ENCODE measurements at regions not wholly inside any gene's neighbourhood (a gene's known extent, or its start where the extent isn't known, plus 50 kb on each side); places are given as distances from the start of the nearest gene placed in this dataset.

DNA sequence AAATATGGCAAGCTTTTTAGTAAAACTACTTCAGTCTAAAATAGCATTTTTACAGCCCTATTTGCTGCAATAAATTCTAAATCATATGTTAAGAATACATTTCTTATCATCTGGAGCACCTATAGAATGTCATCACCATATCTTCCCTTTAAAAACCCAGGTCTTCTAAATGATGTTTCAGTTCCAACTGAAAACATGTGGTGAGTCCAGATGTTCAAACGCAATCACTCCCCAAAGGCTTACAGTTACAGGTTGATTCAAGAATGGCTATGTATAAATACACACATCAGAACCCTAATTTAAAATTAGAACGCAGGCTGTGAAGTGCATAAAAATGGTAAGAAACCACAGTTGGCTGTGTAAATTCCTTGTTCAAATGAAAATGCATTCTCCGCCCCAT lies 796.3 kb downstream of the MAT2B start:
- no peaks in the 10 kb centered on the region for H3K27me3 ChIP-seq
- no peak for DNase-seq
- no peak overlapping the region for H3K4me3 ChIP-seq
- WGBS, 2 donors (ENCODE audit: low coverage in 1 of 2), result 84 to 92% methylated on average over 3 of the region's 3 CpGs
- no peaks in the 10 kb centered on the region for H3K4me1 ChIP-seq
- in situ Hi-C loops (cut with MboI; ENCODE audit: low pct_ligation_motif_present in 1 of 4, low pct_unique_long_range_greater_than_20kb in 1 of 4, low sequenced_read_pairs in 3 of 4) (no loop called here), intact Hi-C loops (cut with DNase I; ENCODE audit: low total_unique reads) (no loop called here)
- H3K27ac ChIP-seq, result no peak overlapping the region
- H3K36me3 ChIP-seq, result no peaks in the 10 kb centered on the region
- TF ChIP-seq, protein P1, sequence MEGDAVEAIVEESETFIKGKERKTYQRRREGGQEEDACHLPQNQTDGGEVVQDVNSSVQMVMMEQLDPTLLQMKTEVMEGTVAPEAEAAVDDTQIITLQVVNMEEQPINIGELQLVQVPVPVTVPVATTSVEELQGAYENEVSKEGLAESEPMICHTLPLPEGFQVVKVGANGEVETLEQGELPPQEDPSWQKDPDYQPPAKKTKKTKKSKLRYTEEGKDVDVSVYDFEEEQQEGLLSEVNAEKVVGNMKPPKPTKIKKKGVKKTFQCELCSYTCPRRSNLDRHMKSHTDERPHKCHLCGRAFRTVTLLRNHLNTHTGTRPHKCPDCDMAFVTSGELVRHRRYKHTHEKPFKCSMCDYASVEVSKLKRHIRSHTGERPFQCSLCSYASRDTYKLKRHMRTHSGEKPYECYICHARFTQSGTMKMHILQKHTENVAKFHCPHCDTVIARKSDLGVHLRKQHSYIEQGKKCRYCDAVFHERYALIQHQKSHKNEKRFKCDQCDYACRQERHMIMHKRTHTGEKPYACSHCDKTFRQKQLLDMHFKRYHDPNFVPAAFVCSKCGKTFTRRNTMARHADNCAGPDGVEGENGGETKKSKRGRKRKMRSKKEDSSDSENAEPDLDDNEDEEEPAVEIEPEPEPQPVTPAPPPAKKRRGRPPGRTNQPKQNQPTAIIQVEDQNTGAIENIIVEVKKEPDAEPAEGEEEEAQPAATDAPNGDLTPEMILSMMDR (IDR thresholded peaks at IDR 0.05), result no peak
- H3K9me3 ChIP-seq, result no peaks in the 10 kb centered on the region

DNA sequence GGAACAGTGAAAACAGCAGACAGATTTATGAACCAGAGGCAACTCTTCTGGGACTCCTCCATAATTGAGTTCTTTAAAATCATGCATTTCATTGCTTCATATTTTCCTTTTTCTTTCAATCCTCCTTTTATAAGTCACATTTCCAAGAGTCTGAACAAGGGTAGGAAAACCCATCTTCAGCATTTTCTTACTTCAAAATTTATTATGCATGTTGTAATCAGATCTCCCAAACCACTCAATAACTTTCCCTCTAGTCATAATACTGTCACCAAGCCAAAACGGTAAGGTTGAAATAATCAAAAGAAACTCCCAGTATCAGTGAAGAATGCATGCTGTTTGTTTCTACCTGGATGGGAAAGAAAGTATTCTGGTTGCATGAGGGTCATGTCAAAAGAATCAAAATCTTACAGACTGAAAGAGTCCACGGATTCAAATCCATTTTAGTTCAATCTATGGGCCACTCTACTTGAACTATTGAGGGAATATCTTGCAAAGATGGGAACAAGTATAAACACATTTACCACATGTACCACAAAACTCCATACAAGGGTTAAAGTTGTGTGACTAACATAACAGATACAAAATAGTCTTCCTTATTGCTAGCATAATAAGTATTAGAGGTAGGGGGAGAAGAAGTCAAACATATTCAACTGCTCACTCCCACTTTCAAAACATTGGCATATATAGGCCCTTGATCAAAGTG lies 797.3 kb downstream of the MAT2B start:
- no peak for DNase-seq
- in situ Hi-C loops (cut with MboI; ENCODE audit: low pct_ligation_motif_present in 1 of 4, low pct_unique_long_range_greater_than_20kb in 1 of 4, low sequenced_read_pairs in 3 of 4) (no loop called here), intact Hi-C loops (cut with DNase I; ENCODE audit: low total_unique reads) (no loop called here)
- Histone ChIP-seq H3K4me1 (no peaks in the 10 kb centered on the region), H3K9me3 (no peaks in the 10 kb centered on the region), H3K27me3 (no peaks in the 10 kb centered on the region), H3K27ac (no peak overlapping the region), H3K4me3 (no peak overlapping the region), H3K36me3 (no peaks in the 10 kb centered on the region)
- WGBS, 2 donors (ENCODE audit: low coverage in 1 of 2), result 54 to 58% methylated on average over 2 of the region's 2 CpGs
- TF ChIP-seq POLR2A (IDR thresholded peaks at IDR 0.05) (no peak), EP300 (IDR thresholded peaks at IDR 0.05; ENCODE audit: low read depth) (no peak), POLR2AphosphoS5 (IDR thresholded peaks at IDR 0.05) (no peak)
- TF ChIP-seq, protein P1 (IDR thresholded peaks at IDR 0.05), result no peak

DNA sequence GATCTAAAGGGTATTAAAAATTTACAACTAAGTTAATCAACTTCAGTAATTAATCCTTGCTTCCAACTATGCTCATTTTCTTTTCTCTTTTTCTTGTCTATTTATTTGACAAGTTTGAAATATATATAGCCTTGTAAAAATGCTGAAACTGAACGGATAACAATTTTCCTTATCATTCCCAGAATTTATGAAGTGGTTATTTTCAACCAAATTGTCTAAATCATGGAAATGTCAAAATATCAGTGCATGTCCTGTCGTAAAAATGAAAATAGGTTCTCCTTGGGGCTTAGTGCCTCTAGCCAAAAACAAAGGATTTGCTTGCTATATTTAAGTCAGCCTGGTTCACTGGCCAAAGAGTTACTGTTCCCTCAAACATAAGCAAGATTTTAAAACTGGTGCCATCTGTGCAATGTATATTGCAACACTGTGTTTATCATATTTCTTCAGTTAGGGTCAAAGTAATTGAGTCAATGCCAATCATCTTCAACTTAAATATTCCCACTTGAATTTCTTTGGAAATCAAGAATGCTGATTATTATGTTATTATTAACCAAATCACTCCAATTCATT lies 798.3 kb downstream of the MAT2B start:
- no peak overlapping the region for H3K27ac ChIP-seq
- H3K27me3 ChIP-seq, result no peaks in the 10 kb centered on the region
- intact Hi-C loops (cut with DNase I; ENCODE audit: low total_unique reads), result no loop called here
- 59% methylated on average over 2 of the region's 2 CpGs for WGBS, 2 donors (ENCODE audit: low coverage in 1 of 2)
- no peaks in the 10 kb centered on the region for H3K4me1 ChIP-seq
- no peak overlapping the region for H3K4me3 ChIP-seq
- no peak for DNase-seq
- in situ Hi-C loops (cut with MboI; ENCODE audit: low pct_ligation_motif_present in 1 of 4, low pct_unique_long_range_greater_than_20kb in 1 of 4, low sequenced_read_pairs in 3 of 4), result no loop called here
- TF ChIP-seq, protein P1 (IDR thresholded peaks at IDR 0.05), result no peak
- TF ChIP-seq POLR2AphosphoS5 (IDR thresholded peaks at IDR 0.05) (no peak), EP300 (IDR thresholded peaks at IDR 0.05; ENCODE audit: low read depth) (no peak), POLR2A (IDR thresholded peaks at IDR 0.05) (no peak)
- H3K36me3 ChIP-seq, result no peaks in the 10 kb centered on the region
- H3K9me3 ChIP-seq, result no peaks in the 10 kb centered on the region

DNA sequence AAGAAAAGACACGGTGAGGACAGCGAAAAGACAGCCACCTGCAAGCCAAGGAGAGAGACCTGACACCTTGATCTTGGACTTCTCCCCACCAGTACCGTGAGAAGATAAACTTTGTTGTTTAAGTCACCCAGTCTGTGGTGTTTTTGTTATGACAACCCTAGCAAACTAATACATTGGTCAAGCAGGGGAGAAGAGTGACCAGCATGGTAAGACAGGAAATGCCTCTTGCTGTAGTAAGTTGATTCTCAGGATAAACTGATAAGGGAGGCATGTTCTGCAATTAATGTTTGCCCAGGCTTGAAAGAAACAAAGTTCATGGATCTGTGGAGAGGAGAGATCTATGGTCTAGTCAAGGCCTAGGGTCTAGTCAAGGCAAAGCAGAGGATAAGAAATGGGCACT lies 801.2 kb downstream of the MAT2B start:
- TF ChIP-seq, protein P1 (IDR thresholded peaks at IDR 0.05), result no peak
- TF ChIP-seq POLR2AphosphoS5 (IDR thresholded peaks at IDR 0.05), result no peak
- TF ChIP-seq EP300 (IDR thresholded peaks at IDR 0.05; ENCODE audit: low read depth), result no peak
- no peak for TF ChIP-seq POLR2A (IDR thresholded peaks at IDR 0.05)
- Histone ChIP-seq H3K27ac (no peak overlapping the region), H3K4me3 (no peak overlapping the region), H3K9me3 (no peaks in the 10 kb centered on the region), H3K27me3 (no peaks in the 10 kb centered on the region), H3K36me3 (no peaks in the 10 kb centered on the region), H3K4me1 (no peaks in the 10 kb centered on the region)
- intact Hi-C loops (cut with DNase I; ENCODE audit: low total_unique reads) (no loop called here), in situ Hi-C loops (cut with MboI; ENCODE audit: low pct_ligation_motif_present in 1 of 4, low pct_unique_long_range_greater_than_20kb in 1 of 4, low sequenced_read_pairs in 3 of 4) (no loop called here)
- no peak for DNase-seq
- 89 to 100% methylated on average over 1 to 3 of the region's 3 CpGs for WGBS, 2 donors (ENCODE audit: low coverage in 1 of 2)

Data from transverse colon (tissue), 4 donors.